Heart left ventricle (tissue), 16 donors: ENCODE measurements at regions not wholly inside any gene's neighbourhood (a gene's known extent, or its start where the extent isn't known, plus 50 kb on each side); places are given as distances from the start of the nearest gene placed in this dataset.

Source experiments
- ATAC-seq, 4 donors: fragments of 200-7000 bp; cut with Tn5 transposase; one replicate each; pipeline ENCODE4 v1.9.1; 2020 to 2022; ENCODE audit warnings: moderate library complexity in 4 of 4, mild to moderate bottlenecking in 3 of 4, moderate number of reproducible peaks in 1 of 4
- DNase-seq, 5 donors: peaks; one replicate each; pipeline ENCODE4 v3.0.0-alpha.2; 2020
- H3K27ac ChIP-seq, 12 donors: fragments of 200-600 bp; sonication (generic) in 4 of 12; one replicate each; pipeline versions ENCODE4 v1.5.0 to v1.8.0; 2016 to 2022; ENCODE audit warnings: mild to moderate bottlenecking in 2 of 12
- H3K27me3 ChIP-seq, 9 donors: fragments of 200-600 bp; sonication (generic) in 2 of 9; one replicate each; pipeline versions ENCODE4 v1.5.1 to v1.8.0; 2016 to 2022; ENCODE audit warnings: mild to moderate bottlenecking in 3 of 9
- H3K36me3 ChIP-seq, 9 donors: fragments of 200-600 bp; sonication (generic) in 2 of 9; one replicate each; pipeline versions ENCODE4 v1.5.0 to v1.8.0; 2018 to 2022; ENCODE audit warnings: mild to moderate bottlenecking in 2 of 9
- H3K4me1 ChIP-seq, 12 donors: fragments of 200-600 bp; sonication (generic) in 4 of 12; one replicate each; pipeline versions ENCODE4 v1.5.0 to v1.8.0; 2016 to 2022; ENCODE audit warnings: mild to moderate bottlenecking in 3 of 12
- H3K4me3 ChIP-seq, 12 donors: fragments of 200-600 bp; sonication (generic) in 4 of 12; one replicate each; pipeline versions ENCODE4 v1.5.0 to v1.8.0; 2017 to 2022; ENCODE audit warnings: mild to moderate bottlenecking in 9 of 12, moderate library complexity in 4 of 12
- H3K9me3 ChIP-seq, 12 donors: fragments of 200-600 bp; sonication (generic) in 4 of 12; one replicate each; pipeline versions ENCODE4 v1.5.0 to v1.8.0; 2016 to 2022; ENCODE audit warnings: mild to moderate bottlenecking in 1 of 12
- POLR2A ChIP-seq, 2 donors: fragments of 450-650 bp; IDR thresholded peaks; one replicate each; pipeline ENCODE4 v1.6.1; 2017; ENCODE audit warnings: antibody characterized with exemption in 2 of 2, mild to moderate bottlenecking in 2 of 2, moderate library complexity in 2 of 2
- WGBS, 4 donors: extraction: QIAGEN DNeasy Blood & Tissue Kit in 2 of 4; methylation state at CpG; one replicate each; pipeline versions ENCODE4 v1.1.5 to v1.1.7; 2013 to 2018; 5-methylcytosine and 5-hydroxymethylcytosine counted together
- intact Hi-C, 10 donors: fragments of 100-400 bp; cut with DNase I; formaldehyde crosslinking; loops; one replicate each; pipeline versions ENCODE4 v1.11.1 to v1.14.2; 2022
- TF ChIP-seq, protein P1 (sequence below), 12 donors: fragments of 200-600 bp; sonication (generic) in 4 of 12; IDR thresholded peaks; one replicate each; pipeline versions ENCODE4 v1.5.0 to v1.8.0; 2018 to 2022; ENCODE audit warnings: antibody characterized with exemption in 12 of 12, mild to moderate bottlenecking in 5 of 12
- donor health status: ischemic (EF 13 %, LVEDD 7.1; RV severe dilation, severe dysfunction).
- donor health status: healthy with polysubstance abuse.
- donor health status: DM: no; HTN: yes; CAD: no.
- donor health status: DM: no; HTN: no; CAD: no.
- donor health status: ischemic (EF 25% LVEDD 6.9; RV normal size, moderate dysfunction).
- donor health status: ischemic (EF 25% LVEDD 5.7; RV mildly dilated, moderate dysfunction).
- donor health status: healthy.
- donor health status: DM: yes; HTN: yes; CAD: no.
- donor health status: ischemic (EF 35%, LVEDD 5.7; RV mildly dilated, moderate dysfunction).
- donor health status: nonischemic (EF 11% LVEDD 7.7; RV severe dilation, severe dysfunction).
- donor health status: DM: yes; HTN: yes; CAD: no.
- donor health status: PGD.
- donor health status: ischemic (EF 29% LVEDD 5.4; RV normal size, mild dysfunction).
- donor health status: nonischemic (EF 23%, LVEDD 6.1; RV moderate dilation, normal function).

DNA sequence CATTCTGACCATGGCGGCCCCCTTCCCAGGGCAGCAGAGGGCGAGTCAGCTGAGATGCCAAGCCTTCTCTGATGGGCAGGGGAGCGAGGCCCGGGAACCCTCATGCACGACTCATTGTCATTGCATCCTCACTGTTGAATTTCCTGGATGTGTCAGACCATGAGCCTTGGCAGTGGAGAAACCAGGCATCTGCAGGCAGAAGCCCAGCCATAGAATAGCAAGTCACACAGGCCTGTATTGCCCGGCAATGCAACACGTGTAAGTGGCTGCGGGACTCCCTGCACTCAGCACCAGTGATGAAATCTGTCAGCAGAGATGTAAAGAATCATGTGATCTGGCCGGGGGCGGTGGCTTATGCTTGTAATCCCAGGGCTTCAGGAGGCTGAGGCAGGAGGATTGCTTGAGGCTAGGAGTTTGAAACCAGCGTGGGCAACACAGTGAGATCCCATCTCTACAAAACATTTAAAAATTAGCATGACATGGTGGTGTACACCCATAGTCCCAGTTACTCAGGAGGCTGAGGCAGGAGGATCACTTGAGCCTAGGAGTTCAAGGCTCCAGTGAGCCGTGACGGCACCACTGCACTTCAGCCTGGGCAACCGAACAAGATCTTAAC, 199.7 kb downstream of the KATNAL1 start:
- intact Hi-C loops: no loop called here

DNA sequence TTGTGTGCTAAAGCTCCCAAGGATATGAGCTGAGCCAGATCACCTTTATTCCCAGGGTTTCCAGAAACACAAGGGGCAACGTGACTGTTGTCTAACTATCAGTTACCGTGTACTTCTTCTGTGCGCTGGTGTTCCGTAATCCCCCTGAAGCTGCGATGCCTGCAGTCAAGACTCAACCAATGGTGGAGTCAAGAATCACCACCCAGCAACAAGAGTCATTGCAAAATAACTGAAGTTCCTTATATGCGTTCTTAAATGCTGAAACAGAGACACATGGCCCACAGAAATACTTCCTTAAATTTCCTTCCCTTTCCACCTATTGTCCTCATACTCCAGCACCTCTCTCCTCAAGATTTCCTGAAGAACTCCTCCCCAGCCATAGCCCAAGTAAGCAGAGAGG, 200.2 kb downstream of the KATNAL1 start:
- Histone ChIP-seq H3K4me1 (peaks cover 0 to 20% (median 0%) of the 10 kb centered on the region in 12 donors), H3K36me3 (no peaks in the 10 kb centered on the region), H3K27ac (peak overlapping the region in 1 of 12 donors; percentile 27), H3K27me3 (no peaks in the 10 kb centered on the region), H3K9me3 (no peaks in the 10 kb centered on the region), H3K4me3 (no peak overlapping the region)
- intact Hi-C loops: no loop called here
- peak in 1 of 4 donors; percentile 41 for ATAC-seq
- no peak for DNase-seq
- TF ChIP-seq, protein P1, sequence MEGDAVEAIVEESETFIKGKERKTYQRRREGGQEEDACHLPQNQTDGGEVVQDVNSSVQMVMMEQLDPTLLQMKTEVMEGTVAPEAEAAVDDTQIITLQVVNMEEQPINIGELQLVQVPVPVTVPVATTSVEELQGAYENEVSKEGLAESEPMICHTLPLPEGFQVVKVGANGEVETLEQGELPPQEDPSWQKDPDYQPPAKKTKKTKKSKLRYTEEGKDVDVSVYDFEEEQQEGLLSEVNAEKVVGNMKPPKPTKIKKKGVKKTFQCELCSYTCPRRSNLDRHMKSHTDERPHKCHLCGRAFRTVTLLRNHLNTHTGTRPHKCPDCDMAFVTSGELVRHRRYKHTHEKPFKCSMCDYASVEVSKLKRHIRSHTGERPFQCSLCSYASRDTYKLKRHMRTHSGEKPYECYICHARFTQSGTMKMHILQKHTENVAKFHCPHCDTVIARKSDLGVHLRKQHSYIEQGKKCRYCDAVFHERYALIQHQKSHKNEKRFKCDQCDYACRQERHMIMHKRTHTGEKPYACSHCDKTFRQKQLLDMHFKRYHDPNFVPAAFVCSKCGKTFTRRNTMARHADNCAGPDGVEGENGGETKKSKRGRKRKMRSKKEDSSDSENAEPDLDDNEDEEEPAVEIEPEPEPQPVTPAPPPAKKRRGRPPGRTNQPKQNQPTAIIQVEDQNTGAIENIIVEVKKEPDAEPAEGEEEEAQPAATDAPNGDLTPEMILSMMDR (IDR thresholded peaks at IDR 0.05): no peak
- WGBS, 4 donors: 84 to 91% (median 89%) methylated on average over 6 of the region's 6 CpGs

More for the DNA sequence above, 199.7 kb downstream of the KATNAL1 start:
- no peak for DNase-seq
- TF ChIP-seq POLR2A (IDR thresholded peaks at IDR 0.05): no peak
- TF ChIP-seq, protein P1 (IDR thresholded peaks at IDR 0.05): no peak
- no peaks in the 10 kb centered on the region for H3K27me3 ChIP-seq
- H3K36me3 ChIP-seq: no peaks in the 10 kb centered on the region
- H3K4me3 ChIP-seq: no peak overlapping the region
- peak in 1 of 4 donors; percentile 14 for ATAC-seq
- H3K9me3 ChIP-seq: no peaks in the 10 kb centered on the region
- H3K27ac ChIP-seq: peak overlapping the region in 1 of 12 donors; percentile 27
- H3K4me1 ChIP-seq: peaks cover 0 to 22% (median under 1%) of the 10 kb centered on the region in 12 donors
- 83 to 93% (median 84%) methylated on average over 10 to 14 of the region's 14 CpGs for WGBS, 4 donors

DNA sequence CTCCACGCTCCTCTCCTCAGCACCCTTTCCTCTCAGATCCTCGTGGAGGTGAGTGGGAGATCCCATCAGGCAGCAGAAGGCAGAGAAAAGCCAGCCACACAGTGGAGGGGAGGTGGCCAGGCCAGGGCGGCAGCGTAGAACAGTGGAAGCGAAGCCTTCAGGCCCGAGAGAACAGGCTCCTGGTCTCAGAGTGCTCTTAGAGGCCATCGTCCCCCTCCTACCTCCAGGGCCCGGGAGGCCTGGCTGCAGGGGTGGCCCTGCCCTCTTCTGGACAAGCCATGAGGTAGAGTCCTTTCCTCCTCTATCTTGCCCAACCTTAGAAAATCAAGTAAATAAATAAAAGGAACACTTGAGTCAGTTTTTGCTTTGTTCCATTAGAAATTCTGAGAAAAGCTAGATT, 202.0 kb downstream of the KATNAL1 start:
- H3K4me3 ChIP-seq: no peak overlapping the region
- intact Hi-C loops: no loop called here
- H3K4me1 ChIP-seq: peaks cover 0 to 20% (median 0%) of the 10 kb centered on the region in 12 donors
- no peak for TF ChIP-seq POLR2A (IDR thresholded peaks at IDR 0.05)
- TF ChIP-seq, protein P1 (IDR thresholded peaks at IDR 0.05): peak in 6 of 12 donors; percentile 6 to 43 (median 28)
- H3K9me3 ChIP-seq: no peaks in the 10 kb centered on the region
- H3K27me3 ChIP-seq: no peaks in the 10 kb centered on the region
- WGBS, 4 donors: 40 to 63% (median 51%) methylated on average over 8 of the region's 8 CpGs
- H3K36me3 ChIP-seq: no peaks in the 10 kb centered on the region
- ATAC-seq (peak in 3 of 4 donors; percentile 75 to 82 (median 78)), DNase-seq (peak in 1 of 5 donors; percentile 32)
- H3K27ac ChIP-seq: no peak overlapping the region

DNA sequence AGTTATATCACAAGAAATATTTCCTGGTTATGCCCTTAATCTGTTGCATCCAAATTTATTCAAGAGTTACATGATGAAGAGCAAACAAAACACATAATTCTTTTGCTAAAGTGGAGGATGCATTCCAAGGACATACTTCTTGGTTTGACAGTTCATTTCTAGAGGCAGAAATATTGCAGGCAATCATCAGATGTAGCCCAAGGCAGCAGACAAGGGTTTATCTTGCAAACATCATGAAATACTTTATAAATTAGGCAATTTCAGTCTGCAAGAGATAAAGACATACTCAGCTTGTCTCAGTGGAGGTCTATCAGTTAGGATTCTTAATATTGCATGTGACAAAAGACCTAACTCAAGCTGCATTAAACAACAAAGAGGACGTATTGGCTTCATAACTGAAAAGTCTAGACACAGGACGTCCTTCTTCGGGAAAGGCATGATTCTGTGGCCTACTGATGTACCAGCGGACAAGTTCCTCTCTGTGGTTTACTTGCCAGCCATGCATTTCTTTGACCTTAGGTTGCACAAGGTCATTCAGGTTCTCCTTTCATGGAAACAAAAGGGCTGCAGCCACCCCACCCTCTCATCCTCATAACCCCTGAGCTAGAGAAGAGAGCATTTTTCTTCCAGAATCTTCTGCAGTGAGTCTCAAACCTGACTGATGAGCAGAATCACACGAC, 204.1 kb downstream of the KATNAL1 start:
- 80 to 94% (median 85%) methylated on average over 5 of the region's 5 CpGs for WGBS, 4 donors
- no peak overlapping the region for H3K27ac ChIP-seq
- ATAC-seq (no peak), DNase-seq (no peak)
- intact Hi-C loops: no loop called here
- no peaks in the 10 kb centered on the region for H3K9me3 ChIP-seq
- TF ChIP-seq, protein P1 (IDR thresholded peaks at IDR 0.05): no peak
- no peak for TF ChIP-seq POLR2A (IDR thresholded peaks at IDR 0.05)
- no peak overlapping the region for H3K4me3 ChIP-seq
- H3K36me3 ChIP-seq: no peaks in the 10 kb centered on the region
- peaks cover 0 to 20% (median 0%) of the 10 kb centered on the region in 12 donors for H3K4me1 ChIP-seq
- no peaks in the 10 kb centered on the region for H3K27me3 ChIP-seq
